GM18526 (cell line): ENCODE measurements at regions not wholly inside any gene's neighbourhood (a gene's known extent, or its start where the extent isn't known, plus 50 kb on each side); places are given as distances from the start of the nearest gene placed in this dataset.

Source experiments
- POLR2A ChIP-seq: IDR thresholded peaks from 3 replicates; pipeline ENCODE4 v1.6.1; 2011; ENCODE audit not compliant: insufficient read length; ENCODE audit errors: extremely low read depth

DNA sequence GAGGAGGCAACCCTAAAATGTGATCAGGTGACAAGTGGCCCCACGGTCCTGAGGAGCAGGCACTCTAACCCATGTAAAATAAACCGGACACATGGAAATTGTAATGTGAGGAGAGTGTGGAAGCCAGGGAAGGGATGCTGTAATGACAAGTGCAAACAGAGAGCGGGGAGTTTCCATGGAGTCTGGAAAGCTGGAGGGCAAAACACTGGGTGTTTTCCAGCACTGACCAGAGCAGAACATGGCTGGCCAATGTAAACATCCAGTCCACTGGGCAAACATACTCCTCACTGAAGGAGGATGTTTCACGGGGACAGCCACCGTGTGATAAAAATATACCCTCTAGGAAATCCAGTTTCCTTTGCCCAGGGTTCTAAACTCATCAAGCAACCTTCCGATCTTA lies 219.0 kb upstream of the JARID2 start:
- TF ChIP-seq POLR2A, result no peak

DNA sequence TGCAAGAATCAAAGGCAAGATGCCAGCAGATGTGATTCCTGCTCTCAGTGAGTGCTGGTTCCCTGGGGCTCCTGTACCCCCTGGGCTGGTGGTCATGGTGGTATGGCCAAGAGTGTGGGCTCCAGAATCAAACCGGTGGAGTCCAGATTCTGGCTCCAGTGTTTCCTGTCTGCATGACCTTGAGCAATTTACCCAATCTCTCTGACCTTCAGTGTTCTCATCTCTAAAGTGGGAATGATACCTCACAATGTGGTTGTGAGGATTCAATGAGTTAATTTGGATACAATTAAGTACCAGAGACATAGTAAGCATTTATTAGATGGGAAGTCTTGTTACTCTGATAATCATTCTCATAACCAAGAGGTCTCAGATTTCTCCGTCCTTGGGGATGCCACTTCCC lies 218.4 kb upstream of the JARID2 start:
- TF ChIP-seq POLR2A, result no peak

DNA sequence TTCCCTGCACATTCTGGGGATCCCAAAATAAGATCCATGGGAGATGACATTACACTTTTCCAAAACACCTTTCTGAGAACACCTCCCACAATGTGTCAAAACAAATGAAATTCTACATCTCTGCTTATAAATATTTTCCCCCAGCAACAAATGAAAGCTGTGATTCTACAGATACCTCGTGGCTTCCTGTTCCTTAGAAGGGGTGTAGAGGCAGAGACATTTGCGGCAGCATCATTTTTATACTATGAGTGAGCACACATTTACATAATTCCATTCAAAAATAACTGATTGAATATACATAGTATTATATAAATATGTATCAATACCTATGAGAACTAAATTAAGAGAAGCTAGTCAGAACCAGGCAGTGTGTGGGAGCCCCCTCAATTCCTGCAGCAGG lies 213.9 kb upstream of the JARID2 start:
- no peak for TF ChIP-seq POLR2A

DNA sequence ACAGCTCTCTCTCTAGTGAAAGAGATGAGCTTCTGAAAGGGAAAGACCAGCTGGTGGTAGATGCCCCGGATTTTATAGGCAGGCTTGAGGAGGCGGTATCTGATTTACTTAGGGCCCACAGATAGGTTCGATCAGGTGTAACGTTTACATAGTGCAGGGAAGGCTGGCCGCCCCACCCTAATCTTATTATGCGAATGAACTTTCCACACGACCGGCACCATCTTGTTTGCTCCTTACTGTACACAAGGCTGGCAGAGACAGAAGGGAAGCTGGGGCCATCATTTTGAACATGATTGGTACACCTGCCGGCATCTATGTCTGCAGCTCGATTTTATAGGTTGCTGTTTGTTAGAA lies 212.0 kb upstream of the JARID2 start:
- TF ChIP-seq POLR2A, result no peak

DNA sequence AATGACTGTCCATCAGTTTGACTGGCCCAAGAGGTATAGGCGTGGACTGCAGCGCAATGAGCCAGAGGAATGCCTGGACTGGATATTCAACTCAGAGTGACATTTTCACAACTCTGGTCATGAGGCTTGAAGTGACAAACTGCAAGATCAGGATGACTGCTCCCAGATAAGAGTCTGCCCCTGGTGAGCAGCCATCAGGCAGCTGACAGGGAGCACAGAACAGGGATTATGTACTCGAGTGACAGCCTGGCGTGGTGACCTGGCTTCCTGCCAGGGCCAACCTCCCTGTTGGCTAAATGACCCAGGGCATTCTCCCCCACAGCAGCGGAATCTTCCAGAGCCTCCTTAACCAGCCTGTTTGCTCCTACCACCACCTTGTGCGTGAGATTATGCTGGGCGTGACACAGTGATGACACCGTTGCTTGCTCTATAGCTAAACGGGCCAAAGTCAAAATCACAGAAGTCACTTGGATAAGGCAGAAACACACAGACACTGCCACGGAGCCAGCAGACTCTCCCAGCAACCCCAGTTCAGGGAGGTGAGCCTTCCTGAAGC lies 209.1 kb upstream of the JARID2 start:
- no peak for TF ChIP-seq POLR2A

DNA sequence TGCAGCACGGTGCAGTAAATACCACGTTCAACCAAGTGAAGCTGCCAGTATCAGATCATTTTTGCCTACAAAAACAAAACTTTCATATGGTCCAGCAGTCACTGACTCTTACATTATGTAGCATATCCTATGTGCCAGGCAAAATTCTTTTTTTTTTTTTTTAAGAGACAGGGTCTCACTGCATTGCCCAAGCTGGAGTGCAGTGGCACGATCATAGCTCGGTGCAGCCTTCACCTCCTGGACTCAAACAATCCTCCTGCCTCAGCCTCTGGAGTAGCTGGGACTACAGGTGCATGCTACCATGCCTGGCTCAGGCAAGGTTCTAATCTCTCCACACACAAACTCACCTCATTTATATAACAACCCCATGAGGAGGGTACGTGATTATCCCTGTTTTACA lies 208.6 kb upstream of the JARID2 start:
- no peak for TF ChIP-seq POLR2A

DNA sequence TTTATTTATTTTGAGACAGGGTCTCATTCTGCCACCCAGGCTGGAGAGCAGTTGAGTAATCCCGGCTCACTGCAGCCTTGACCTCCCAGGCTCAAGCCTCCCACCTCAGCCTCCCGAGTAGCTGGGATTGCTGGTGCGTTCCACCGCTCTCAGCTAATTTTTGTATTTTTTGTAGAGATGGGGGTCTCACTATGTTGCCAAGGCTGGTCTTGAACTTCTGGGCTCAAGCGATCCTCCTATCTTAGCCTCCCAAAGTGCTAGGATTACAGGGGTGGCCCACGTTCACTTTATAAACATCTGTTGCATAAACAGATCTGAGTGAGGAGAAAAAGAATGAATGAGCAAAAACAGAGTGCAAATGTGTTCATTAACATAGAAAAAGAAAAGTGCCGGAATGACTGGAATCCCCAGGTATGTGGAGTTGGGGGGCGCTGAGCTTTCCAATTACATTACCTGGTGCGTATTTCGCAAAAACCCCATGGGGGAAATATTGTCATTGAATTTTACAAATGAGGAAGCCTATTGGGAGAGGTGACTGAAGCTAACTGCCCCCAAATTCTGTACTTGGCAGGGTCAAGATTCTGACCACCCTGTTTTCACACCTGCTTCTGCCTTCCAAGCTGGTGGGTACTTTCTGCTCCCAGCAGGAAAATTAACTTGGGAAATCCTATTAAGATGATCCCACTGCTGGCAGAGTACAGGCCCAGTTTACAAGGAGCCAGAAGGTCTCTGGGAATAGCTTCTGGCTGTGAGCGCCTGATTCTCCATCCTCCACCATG lies 207.7 kb upstream of the JARID2 start:
- no peak for TF ChIP-seq POLR2A

DNA sequence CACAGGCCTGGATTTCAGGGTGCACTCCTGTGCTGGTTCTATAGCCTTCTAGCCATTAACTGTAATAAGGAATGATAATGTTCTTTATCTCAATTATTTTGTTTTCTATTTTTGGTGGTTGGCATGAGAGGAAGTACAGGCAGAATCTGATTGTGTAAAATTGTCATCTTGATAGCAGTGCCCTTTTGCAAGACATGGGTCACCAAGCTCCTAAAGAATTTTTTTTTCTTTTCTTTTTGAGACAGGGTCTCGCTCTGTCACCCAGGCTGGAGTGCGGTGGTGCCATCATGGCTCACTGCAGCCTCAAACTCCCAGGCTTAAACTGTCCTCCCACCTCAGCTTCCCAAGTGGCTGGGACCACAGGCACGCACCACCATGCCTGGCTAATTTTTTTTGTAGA lies 206.7 kb upstream of the JARID2 start:
- TF ChIP-seq POLR2A, result no peak

DNA sequence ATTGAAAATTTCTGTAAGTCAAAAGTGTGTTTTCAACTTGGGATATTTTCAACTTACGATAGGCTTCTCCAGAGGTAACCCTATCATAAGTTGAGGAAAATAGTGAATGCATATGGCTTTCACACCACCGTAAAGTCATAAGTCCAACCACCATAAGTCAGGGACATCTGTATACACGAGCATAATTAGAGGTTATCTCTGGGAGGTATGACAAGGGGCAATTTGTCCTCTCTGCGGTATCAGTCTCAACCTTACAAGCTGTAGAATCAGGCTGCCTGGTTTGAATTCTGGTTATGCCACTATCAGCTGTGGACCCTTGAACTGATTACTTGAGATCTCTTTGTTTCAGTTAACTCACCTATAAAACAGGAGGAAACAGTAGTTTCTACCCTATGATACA lies 202.9 kb upstream of the JARID2 start:
- no peak for TF ChIP-seq POLR2A

DNA sequence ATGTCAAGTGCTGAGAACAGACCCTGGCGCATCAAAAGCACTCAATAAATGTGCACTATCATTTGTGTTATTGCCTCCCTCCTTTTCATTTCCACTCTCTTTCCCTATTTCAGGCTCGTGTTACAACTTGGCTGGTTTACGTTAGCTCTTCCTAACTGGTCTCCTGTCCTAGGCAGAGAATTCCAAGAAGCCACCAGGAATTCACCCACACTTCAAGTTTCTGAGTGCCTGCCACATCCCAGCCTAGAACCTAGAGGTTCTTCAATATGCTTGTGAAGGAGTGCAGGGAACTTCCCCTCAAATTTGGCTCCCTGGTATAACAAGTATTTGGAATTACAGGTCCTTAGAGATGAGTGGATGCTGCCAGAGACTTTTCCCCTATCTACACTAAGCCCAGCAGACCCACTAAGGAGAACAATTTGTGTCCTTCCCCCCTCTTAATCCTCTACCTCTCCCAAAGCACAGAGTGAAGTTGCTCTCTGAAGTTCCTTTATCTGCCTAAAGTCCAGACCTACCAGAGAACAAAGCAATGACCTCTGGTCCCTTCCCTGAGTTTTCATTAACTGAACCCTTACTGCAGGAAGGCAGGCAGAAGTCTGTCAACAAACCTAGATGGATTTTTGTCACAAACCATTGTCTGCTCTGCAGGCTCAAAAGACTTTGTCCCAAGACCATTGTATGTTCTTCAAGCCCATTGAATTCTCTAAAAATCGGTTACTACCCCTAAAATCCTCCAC lies 201.6 kb upstream of the JARID2 start:
- TF ChIP-seq POLR2A, result no peak

DNA sequence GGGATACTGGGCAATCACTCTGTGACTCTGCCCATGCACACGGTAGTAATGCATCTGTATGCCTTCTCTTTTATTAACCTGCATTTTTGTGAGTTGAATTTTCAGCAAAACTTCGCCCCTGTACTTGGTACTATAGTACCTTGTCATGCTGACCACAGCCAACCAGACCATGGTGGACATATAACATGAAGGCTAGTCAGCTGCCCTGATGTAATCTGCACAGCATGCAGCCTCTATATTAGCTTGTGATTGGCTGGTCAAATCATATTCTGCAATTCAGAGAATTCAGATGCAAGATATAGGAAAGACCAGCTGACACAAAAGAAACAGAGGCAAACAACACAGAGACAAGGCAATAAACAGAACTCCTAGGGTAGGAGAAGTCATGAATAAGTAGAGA lies 200.9 kb upstream of the JARID2 start:
- TF ChIP-seq POLR2A, result no peak

DNA sequence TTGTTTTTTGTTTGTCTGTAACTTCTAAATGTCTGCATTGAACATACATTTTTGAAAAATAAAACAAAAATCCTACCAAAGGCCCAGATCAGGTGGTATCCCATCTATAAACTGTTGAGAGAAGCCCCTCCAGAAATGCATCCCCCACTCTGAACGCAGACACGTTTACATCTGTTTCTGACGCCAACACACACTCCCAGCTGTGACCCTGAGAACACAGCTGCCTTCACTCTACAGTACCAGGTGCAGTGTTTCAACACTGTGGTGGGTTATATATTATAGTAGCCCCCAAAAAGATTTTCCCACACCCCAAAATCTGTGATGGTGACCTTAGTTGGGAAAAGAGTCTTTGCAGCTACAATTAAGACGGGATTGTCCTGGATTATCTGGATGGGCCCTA lies 199.1 kb upstream of the JARID2 start:
- no peak for TF ChIP-seq POLR2A

DNA sequence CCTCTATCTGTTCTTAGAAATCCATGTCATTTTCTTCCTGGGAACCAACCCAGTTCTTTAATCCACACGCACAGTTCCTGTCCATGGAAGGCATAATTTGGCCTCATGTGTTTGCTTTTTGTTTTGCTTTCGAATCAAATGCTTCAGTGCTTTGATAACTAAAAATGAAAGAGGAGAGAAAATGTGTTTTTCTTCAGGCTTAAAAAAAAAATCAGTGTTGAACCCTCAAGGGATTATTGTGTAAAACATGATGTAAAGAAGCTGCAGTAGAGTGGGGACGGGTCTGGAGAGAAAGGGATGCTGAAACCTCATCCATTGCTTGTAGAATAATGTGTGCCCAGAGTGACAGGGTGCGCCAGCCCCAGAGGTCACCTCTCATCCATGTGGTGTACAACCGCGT lies 197.5 kb upstream of the JARID2 start:
- TF ChIP-seq POLR2A, result no peak

DNA sequence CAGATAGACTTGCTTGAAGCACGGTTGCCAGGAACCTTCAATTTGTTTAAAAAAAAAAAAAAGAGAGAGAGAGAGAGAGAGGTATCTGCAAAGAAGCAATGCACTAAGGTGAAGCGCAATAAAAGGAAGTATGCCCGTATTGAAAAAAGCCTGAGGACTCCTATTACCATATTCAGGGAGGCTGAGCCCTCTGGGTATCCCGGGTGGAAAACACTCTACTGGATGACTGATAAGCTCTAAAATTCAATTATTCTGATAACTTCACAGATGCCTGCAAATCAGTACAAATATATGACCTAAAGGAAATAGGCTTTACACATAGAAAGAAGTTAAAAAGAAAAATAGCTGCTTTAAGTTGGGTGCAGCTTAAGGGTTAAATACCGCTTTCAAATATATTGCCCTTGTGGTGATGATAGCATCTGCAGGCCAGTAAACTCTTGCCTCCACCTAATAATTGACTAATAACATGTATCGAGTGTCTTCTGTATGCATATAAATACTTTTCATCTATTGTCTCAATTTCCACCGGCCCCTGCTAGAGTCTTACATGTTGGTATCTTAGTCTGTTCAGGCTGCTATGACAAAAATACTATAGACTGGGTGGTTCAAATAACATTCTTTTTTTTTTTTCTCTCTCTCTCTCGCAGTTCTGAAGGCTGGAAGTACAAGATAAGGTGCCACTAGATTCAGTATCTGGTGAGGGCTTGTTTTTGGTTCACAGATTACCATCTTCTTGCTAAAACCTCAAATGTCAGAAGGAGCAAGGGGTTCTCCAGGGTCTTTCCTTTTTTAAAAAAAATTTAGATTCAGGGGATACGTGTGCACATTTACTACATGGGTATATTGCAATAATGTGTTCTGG lies 187.4 kb upstream of the JARID2 start:
- TF ChIP-seq POLR2A, result no peak

DNA sequence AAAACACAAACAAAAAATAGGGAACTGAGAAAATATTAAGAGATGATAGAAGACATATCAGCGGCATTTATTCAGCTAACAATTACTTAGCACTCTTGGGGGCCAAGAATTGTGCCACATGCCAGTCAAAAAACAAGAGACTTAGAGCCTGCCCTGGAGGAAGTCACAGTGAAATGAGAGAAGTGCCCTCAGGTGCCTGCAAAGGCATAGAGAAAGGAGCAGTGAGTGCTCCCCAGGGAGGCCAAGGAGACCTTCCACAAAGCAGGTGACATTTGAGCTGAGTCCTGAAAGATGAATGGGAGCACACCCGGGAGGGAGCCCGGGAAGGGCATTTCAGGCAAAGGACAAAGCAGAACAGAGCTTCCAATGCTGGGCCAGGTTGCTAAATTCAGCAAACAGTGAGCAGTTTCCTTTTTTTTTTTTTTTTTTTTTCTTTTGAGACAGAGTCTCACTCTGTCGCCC lies 184.7 kb upstream of the JARID2 start:
- no peak for TF ChIP-seq POLR2A
